GM12878 (cell line): ENCODE measurements at regions not wholly inside any gene's neighbourhood (a gene's known extent, or its start where the extent isn't known, plus 50 kb on each side); places are given as distances from the start of the nearest gene placed in this dataset.

ENCODE experiments used
- ATAC-seq: fragments of 200-7000 bp; cut with Tn5 transposase; 3 replicates; pipeline ENCODE4 v1.9.1; 2020; ENCODE audit warnings: mild to moderate bottlenecking, moderate library complexity
- BruUV-seq: library from RNA; stranded (reverse); fragments of 400-500 nt; replicated peaks from 2 replicates; lab custom pipeline; 2021; lab: Mats Ljungman, UMichigan
- CTCF ChIA-PET: fragments of 300-600 bp; sonication (Branson Sonifier 250); formaldehyde crosslinking; extraction: SDS; loops from one replicate; lab custom pipeline; 2021; ENCODE audit warnings: inconsistent platforms; lab: Yijun Ruan, JAX
- POLR2A ChIA-PET: fragments of 350-600 bp; formaldehyde crosslinking; extraction: SDS; loops from one replicate; lab custom pipeline; 2021; ENCODE audit warnings: inconsistent platforms; lab: Charles Lee
- RAD21 ChIA-PET: fragments of 300-600 bp; sonication (Branson Sonifier 250); formaldehyde crosslinking; loops from one replicate; lab custom pipeline; 2023; ENCODE audit warnings: antibody characterized with exemption; ENCODE audit not compliant: unreplicated experiment; lab: Charles Lee
- SMC1A ChIA-PET: fragments of 300-600 bp; sonication (Branson Sonifier 250); formaldehyde crosslinking; loops from one replicate; lab custom pipeline; 2023; ENCODE audit not compliant: unreplicated experiment, uncharacterized antibody; lab: Charles Lee
- DNase-seq: peaks from one replicate; pipeline ENCODE4 v3.0.0-alpha.2; 2011; ENCODE audit warnings: low read depth, low spot score
- FAIRE-seq: peaks from 3 replicates; lab custom pipeline; 2011; peaks lifted over from hg19 to GRCh38; lab: Jason Lieb, UNC
- H2AFZ ChIP-seq: 2 replicates; pipeline ENCODE4 v1.6.0; 2011; ENCODE audit warnings: low read depth, low read length, control low read depth; ENCODE audit not compliant: control insufficient read depth
- H3K27ac ChIP-seq: 2 replicates; pipeline ENCODE4 v1.5.1; 2011; ENCODE audit warnings: control low read depth; ENCODE audit not compliant: control insufficient read depth, insufficient read depth
- H3K27me3 ChIP-seq, 2 experiments: replicated peaks in 1 of 2; 2 replicates each; pipeline versions ENCODE4 v1.6.0 to v1.6.1; 2011; ENCODE audit warnings: low read length in 1 of 2; ENCODE audit not compliant: control insufficient read depth in 2 of 2, insufficient read depth in 2 of 2
- H3K36me3 ChIP-seq, 2 experiments: 2 replicates each; pipeline ENCODE4 v1.5.1; 2011; ENCODE audit warnings: low read length in 1 of 2; ENCODE audit not compliant: control insufficient read depth in 2 of 2, insufficient read depth in 2 of 2
- H3K4me1 ChIP-seq: 2 replicates; pipeline ENCODE4 v1.6.1; 2011; ENCODE audit warnings: mild to moderate bottlenecking, low read length, moderate library complexity, mixed read lengths; ENCODE audit not compliant: control insufficient read depth, insufficient read depth
- H3K4me2 ChIP-seq: 2 replicates; pipeline ENCODE4 v1.6.0; 2011; ENCODE audit warnings: control low read depth; ENCODE audit not compliant: control insufficient read depth, insufficient read depth
- H3K4me3 ChIP-seq: fragments of 200-600 bp; sonication (generic); 2 replicates; pipeline ENCODE4 v1.5.1; 2016
- H3K79me2 ChIP-seq: 2 replicates; pipeline ENCODE4 v1.6.0; 2011; ENCODE audit warnings: low read length; ENCODE audit not compliant: control insufficient read depth, insufficient read depth
- H3K9ac ChIP-seq: 2 replicates; pipeline ENCODE4 v1.8.0; 2011; ENCODE audit warnings: low read length, control low read depth, mixed read lengths; ENCODE audit not compliant: control insufficient read depth, insufficient read depth
- H3K9me3 ChIP-seq: replicated peaks from 3 replicates; pipeline ENCODE4 v1.5.1; 2011; ENCODE audit warnings: mild to moderate bottlenecking, low read length; ENCODE audit not compliant: control insufficient read depth, insufficient read depth
- H4K20me1 ChIP-seq: 2 replicates; pipeline ENCODE4 v1.6.0; 2011; ENCODE audit not compliant: control insufficient read depth, insufficient read depth
- CBX5 ChIP-seq: sonication (generic); IDR thresholded peaks from 2 replicates; pipeline ENCODE4 v1.6.1; 2016; ENCODE audit warnings: low read depth, moderate library complexity, mild to moderate bottlenecking, inconsistent platforms
- CEBPB ChIP-seq, 2 experiments: fragments of 150-350 bp in 1 of 2; IDR thresholded peaks; 2 replicates each; pipeline ENCODE4 v1.6.1; 2012 to 2014; ENCODE audit warnings: low read depth in 2 of 2, low read length in 2 of 2, borderline replicate concordance in 1 of 2, inconsistent platforms in 1 of 2
- CREB1 ChIP-seq: IDR thresholded peaks from 2 replicates; pipeline ENCODE4 v1.6.1; 2012; ENCODE audit warnings: low read depth, mild to moderate bottlenecking, inconsistent platforms
- CTCF ChIP-seq, 3 experiments: IDR thresholded peaks in 2 of 3; conservative IDR thresholded peaks in 1 of 3; 2 replicates each; pipeline ENCODE4 v1.5.1; 2011; ENCODE audit warnings: low read depth in 3 of 3, low read length in 3 of 3, mild to moderate bottlenecking in 3 of 3, control low read depth in 2 of 3, moderate library complexity in 2 of 3, inconsistent platforms in 1 of 3, mixed read lengths in 1 of 3; ENCODE audit not compliant: control insufficient read depth in 2 of 3, insufficient read depth in 1 of 3; ENCODE audit errors: extremely low read depth in 1 of 3
- DPF2 ChIP-seq: fragments of 450-650 bp; IDR thresholded peaks from 2 replicates; pipeline ENCODE4 v1.6.1; 2017; ENCODE audit warnings: mild to moderate bottlenecking
- ESRRA ChIP-seq: IDR thresholded peaks from 2 replicates; pipeline ENCODE4 v1.6.1; 2012; ENCODE audit warnings: mild to moderate bottlenecking, low read length, improper control_type of control experiment
- IRF4 ChIP-seq: IDR thresholded peaks from 2 replicates; pipeline ENCODE4 v1.6.1; 2011; ENCODE audit warnings: low read depth, low read length
- MEF2A ChIP-seq: IDR thresholded peaks from 2 replicates; pipeline ENCODE4 v1.6.1; 2011; ENCODE audit warnings: low read depth, mild to moderate bottlenecking, low read length, moderate library complexity; ENCODE audit not compliant: insufficient read depth
- MYB ChIP-seq: fragments of 150-350 bp; IDR thresholded peaks from 2 replicates; pipeline ENCODE4 v1.6.1; 2014; ENCODE audit warnings: mild to moderate bottlenecking, low read depth, low read length, borderline replicate concordance
- POU2F2 ChIP-seq: IDR thresholded peaks from 3 replicates; pipeline ENCODE4 v1.6.1; 2011; ENCODE audit warnings: low read depth, mild to moderate bottlenecking, low read length, borderline replicate concordance
- RAD51 ChIP-seq: fragments of 450-650 bp; IDR thresholded peaks from 2 replicates; pipeline ENCODE4 v1.6.1; 2016; ENCODE audit warnings: moderate library complexity, mild to moderate bottlenecking, inconsistent platforms
- SKIL ChIP-seq: fragments of 450-650 bp; IDR thresholded peaks from 2 replicates; pipeline ENCODE4 v1.6.1; 2017; ENCODE audit warnings: mild to moderate bottlenecking, low read depth, inconsistent platforms; ENCODE audit not compliant: poor library complexity, severe bottlenecking
- SREBF1 ChIP-seq: IDR thresholded peaks from 2 replicates; pipeline ENCODE4 v1.6.1; 2012; ENCODE audit warnings: mild to moderate bottlenecking, low read length
- WRNIP1 ChIP-seq: IDR thresholded peaks from 2 replicates; pipeline ENCODE4 v1.6.1; 2011; ENCODE audit warnings: low read depth, low read length, improper control_type of control experiment, borderline replicate concordance
- ZSCAN29 ChIP-seq: fragments of 450-650 bp; IDR thresholded peaks from 2 replicates; pipeline ENCODE4 v1.6.1; 2017; ENCODE audit warnings: mild to moderate bottlenecking, moderate library complexity
- WGBS: methylation state at CpG from one replicate; pipeline ENCODE4 v1.1.6; 2016; ENCODE audit warnings: low lambda C conversion rate; ENCODE audit not compliant: insufficient replicate concordance, insufficient coverage; ENCODE audit errors: missing lambda C conversion rate; 5-methylcytosine and 5-hydroxymethylcytosine counted together
- in situ Hi-C: fragments of 300-500 bp; cut with MboI; formaldehyde crosslinking; loops from 9 replicates; pipeline ENCODE4 v1.14.3; 2018; ENCODE audit warnings: mixed read lengths
- intact Hi-C: fragments of 100-400 bp; cut with micrococcal nuclease; formaldehyde crosslinking; loops from one replicate; pipeline ENCODE4 v1.14.2; 2022; ENCODE audit not compliant: unreplicated experiment
- TF ChIP-seq, protein P1 (sequence below): IDR thresholded peaks from 2 replicates; pipeline ENCODE4 v1.6.1; 2012; ENCODE audit warnings: improper control_type of control experiment, low read depth, low read length; ENCODE audit not compliant: insufficient replicate concordance

DNA sequence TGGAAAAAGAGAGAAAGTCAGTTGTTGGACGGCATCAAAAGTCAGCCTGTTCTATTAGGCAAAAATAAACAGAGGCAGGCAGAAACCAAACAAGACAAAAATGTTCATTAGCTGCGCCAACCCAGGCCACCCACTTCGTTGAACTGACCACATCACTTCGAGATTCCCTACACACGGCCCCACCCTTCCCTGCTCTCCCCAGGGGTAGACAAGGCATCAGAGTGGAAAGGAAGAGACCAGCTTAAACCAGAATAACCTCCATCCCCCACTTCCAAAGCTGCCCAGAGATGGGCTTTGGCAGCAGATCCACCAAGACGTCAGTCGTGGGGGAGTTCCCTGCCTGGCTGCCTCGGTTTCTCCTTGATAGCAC lies 204.6 kb upstream of the TSHZ3 start (continued):
- TF ChIP-seq CTCF (IDR thresholded peaks at IDR 0.05 in 2 of 3, conservative IDR thresholded peaks at IDR 0.05 in 1 of 3; ENCODE audit: control insufficient read depth in 2 of 3, extremely low read depth in 1 of 3, insufficient read depth in 1 of 3, low read depth in 3 of 3, low read length in 3 of 3) (no peak), CBX5 (no peak), ZSCAN29 (no peak), RAD51 (no peak), WRNIP1 (no peak), CEBPB (IDR thresholded peaks at IDR 0.05; ENCODE audit: borderline replicate concordance in 1 of 2, low read depth in 2 of 2, low read length in 2 of 2) (no peak), DPF2 (no peak), ESRRA (no peak), MEF2A (no peak), MYB (no peak)

DNA sequence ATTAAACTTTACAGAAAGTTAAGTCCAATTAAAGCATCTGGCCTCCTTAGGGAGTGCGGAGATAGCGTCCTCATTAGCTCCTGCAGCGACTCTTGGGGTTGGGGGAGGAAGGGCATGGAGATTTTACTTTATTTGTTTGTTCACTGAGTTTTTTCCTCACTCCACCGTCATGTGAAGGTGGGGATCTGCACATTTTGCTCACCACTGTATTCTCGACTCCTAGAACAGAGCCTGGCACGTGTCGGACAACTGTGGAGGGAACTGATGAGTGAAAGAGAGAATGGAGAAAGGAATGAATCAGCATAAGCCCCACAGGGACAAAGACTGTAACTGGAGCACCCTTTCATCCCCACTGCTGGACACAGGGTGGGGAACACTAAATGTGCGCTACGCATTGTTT lies 205.1 kb upstream of the TSHZ3 start:
- intact Hi-C loops: no loop called here
- FAIRE-seq: no peak
- TF ChIP-seq SREBF1 (no peak), POU2F2 (no peak), DPF2 (no peak), SKIL (no peak), CREB1 (no peak), IRF4 (no peak)
- TF ChIP-seq, protein P1, sequence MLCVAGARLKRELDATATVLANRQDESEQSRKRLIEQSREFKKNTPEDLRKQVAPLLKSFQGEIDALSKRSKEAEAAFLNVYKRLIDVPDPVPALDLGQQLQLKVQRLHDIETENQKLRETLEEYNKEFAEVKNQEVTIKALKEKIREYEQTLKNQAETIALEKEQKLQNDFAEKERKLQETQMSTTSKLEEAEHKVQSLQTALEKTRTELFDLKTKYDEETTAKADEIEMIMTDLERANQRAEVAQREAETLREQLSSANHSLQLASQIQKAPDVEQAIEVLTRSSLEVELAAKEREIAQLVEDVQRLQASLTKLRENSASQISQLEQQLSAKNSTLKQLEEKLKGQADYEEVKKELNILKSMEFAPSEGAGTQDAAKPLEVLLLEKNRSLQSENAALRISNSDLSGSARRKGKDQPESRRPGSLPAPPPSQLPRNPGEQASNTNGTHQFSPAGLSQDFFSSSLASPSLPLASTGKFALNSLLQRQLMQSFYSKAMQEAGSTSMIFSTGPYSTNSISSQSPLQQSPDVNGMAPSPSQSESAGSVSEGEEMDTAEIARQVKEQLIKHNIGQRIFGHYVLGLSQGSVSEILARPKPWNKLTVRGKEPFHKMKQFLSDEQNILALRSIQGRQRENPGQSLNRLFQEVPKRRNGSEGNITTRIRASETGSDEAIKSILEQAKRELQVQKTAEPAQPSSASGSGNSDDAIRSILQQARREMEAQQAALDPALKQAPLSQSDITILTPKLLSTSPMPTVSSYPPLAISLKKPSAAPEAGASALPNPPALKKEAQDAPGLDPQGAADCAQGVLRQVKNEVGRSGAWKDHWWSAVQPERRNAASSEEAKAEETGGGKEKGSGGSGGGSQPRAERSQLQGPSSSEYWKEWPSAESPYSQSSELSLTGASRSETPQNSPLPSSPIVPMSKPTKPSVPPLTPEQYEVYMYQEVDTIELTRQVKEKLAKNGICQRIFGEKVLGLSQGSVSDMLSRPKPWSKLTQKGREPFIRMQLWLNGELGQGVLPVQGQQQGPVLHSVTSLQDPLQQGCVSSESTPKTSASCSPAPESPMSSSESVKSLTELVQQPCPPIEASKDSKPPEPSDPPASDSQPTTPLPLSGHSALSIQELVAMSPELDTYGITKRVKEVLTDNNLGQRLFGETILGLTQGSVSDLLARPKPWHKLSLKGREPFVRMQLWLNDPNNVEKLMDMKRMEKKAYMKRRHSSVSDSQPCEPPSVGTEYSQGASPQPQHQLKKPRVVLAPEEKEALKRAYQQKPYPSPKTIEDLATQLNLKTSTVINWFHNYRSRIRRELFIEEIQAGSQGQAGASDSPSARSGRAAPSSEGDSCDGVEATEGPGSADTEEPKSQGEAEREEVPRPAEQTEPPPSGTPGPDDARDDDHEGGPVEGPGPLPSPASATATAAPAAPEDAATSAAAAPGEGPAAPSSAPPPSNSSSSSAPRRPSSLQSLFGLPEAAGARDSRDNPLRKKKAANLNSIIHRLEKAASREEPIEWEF: no peak

More for the DNA sequence above, 205.1 kb upstream of the TSHZ3 start:
- Histone ChIP-seq H3K9ac (no peak overlapping the region), H3K79me2 (no peaks in the 10 kb centered on the region), H3K27ac (no peak overlapping the region), H3K9me3 (no peaks in the 10 kb centered on the region; the same call in 2 of the 3 replicates), H3K27me3 (no peaks in the 10 kb centered on the region), H3K4me2 (no peak overlapping the region), H3K36me3 (no peaks in the 10 kb centered on the region), H3K4me3 (no peak overlapping the region), H3K4me1 (no peaks in the 10 kb centered on the region), H4K20me1 (no peaks in the 10 kb centered on the region), H2AFZ (no peak overlapping the region)
- POLR2A ChIA-PET: no interaction called here
- SMC1A ChIA-PET: no interaction called here
- in situ Hi-C loops: no loop called here
- no TSS peak for BruUV-seq
- CTCF ChIA-PET: no interaction called here
- WGBS: 44% methylated on average over 9 of the region's 9 CpGs
- no peak for ATAC-seq
- no peak for DNase-seq
- RAD21 ChIA-PET: no interaction called here
